IPS-15b (cell line): ENCODE measurements at regions not wholly inside any gene's neighbourhood (a gene's known extent, or its start where the extent isn't known, plus 50 kb on each side); places are given as distances from the start of the nearest gene placed in this dataset.
A peak's percentile ranks its signal among the peaks of the same experiment; 100 is the strongest.
"Not testable (repeated sequence)": the region's sequence is repeated elsewhere in the genome, so short reads cannot be mapped to it uniquely, and the experiment has no call there.

ENCODE experiments used
- H3K27me3 ChIP-seq: one replicate; pipeline ENCODE4 v1.6.1; 2013; ENCODE audit warnings: low read length; ENCODE audit not compliant: control insufficient read depth, insufficient read depth
- H3K36me3 ChIP-seq: one replicate; pipeline ENCODE4 v1.6.1; 2013; ENCODE audit warnings: low read length; ENCODE audit not compliant: control insufficient read depth, insufficient read depth
- H3K4me1 ChIP-seq: one replicate; pipeline ENCODE4 v1.6.1; 2013; ENCODE audit warnings: mild to moderate bottlenecking, low read length; ENCODE audit not compliant: control insufficient read depth, insufficient read depth
- H3K4me3 ChIP-seq: one replicate; pipeline ENCODE4 v1.5.1; 2013; ENCODE audit warnings: low read depth, low read length
- H3K9ac ChIP-seq: one replicate; pipeline ENCODE4 v1.6.1; 2013; ENCODE audit warnings: low read depth, mild to moderate bottlenecking, low read length
- H3K9me3 ChIP-seq: one replicate; pipeline ENCODE4 v1.6.1; 2013; ENCODE audit warnings: mild to moderate bottlenecking, low read length; ENCODE audit not compliant: control insufficient read depth, insufficient read depth

- peaks cover 71% of the 10 kb centered on the region for H3K27me3 ChIP-seq
- no peak overlapping the region for H3K9ac ChIP-seq
- H3K4me3 ChIP-seq = peak overlapping the region; percentile 37
- no peaks in the 10 kb centered on the region for H3K9me3 ChIP-seq
- H3K36me3 ChIP-seq = no peaks in the 10 kb centered on the region
- H3K4me1 ChIP-seq = no peaks in the 10 kb centered on the region
These were observed 54.4 kb downstream of the PRR18 start for GRCh38 chr6:166253778-166254204.

- H3K4me1 ChIP-seq = no peaks in the 10 kb centered on the region
- H3K27me3 ChIP-seq = peaks cover 66% of the 10 kb centered on the region
- H3K9ac ChIP-seq = no peak overlapping the region
- no peaks in the 10 kb centered on the region for H3K36me3 ChIP-seq
- H3K4me3 ChIP-seq = peak overlapping the region; percentile 37
- no peaks in the 10 kb centered on the region for H3K9me3 ChIP-seq
These were observed 54.9 kb downstream of the PRR18 start for GRCh38 chr6:166253281-166253681.

DNA sequence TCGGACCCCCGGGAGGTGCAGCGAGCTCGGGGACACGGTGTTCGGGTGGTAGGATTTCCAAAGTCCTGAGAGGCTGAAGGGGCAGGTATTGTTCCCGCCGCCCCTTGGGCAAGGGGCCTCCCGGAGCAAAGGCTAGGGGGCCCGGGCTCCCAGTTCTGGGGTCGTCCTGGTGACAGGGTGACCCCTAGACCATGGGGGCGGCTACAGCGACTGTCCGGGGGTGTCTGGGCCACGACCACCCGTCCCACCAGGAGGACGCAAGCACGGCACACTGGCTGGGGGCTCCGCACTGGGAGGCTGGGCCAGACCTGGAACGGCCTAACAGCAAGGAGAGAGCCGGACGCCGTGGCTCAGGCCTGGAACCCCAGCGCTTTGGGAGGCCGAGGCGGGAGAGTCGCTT is 55.6 kb downstream of the PRR18 start:
- Histone ChIP-seq H3K4me1 (no peaks in the 10 kb centered on the region), H3K36me3 (no peaks in the 10 kb centered on the region), H3K9me3 (no peaks in the 10 kb centered on the region), H3K27me3 (peaks cover 59% of the 10 kb centered on the region), H3K4me3 (no peak overlapping the region), H3K9ac (no peak overlapping the region)

GRCh38 chr6:166251655-166252054 is 56.5 kb downstream of the PRR18 start:
- Histone ChIP-seq H3K9me3 (no peaks in the 10 kb centered on the region), H3K36me3 (no peaks in the 10 kb centered on the region), H3K9ac (no peak overlapping the region), H3K27me3 (peaks cover 49% of the 10 kb centered on the region), H3K4me1 (no peaks in the 10 kb centered on the region), H3K4me3 (no peak overlapping the region)

GRCh38 chr6:166251211-166251610 is 57.0 kb downstream of the PRR18 start:
- Histone ChIP-seq H3K4me3 (no peak overlapping the region), H3K9me3 (no peaks in the 10 kb centered on the region), H3K36me3 (no peaks in the 10 kb centered on the region), H3K4me1 (no peaks in the 10 kb centered on the region), H3K9ac (no peak overlapping the region), H3K27me3 (peaks cover 45% of the 10 kb centered on the region)

DNA sequence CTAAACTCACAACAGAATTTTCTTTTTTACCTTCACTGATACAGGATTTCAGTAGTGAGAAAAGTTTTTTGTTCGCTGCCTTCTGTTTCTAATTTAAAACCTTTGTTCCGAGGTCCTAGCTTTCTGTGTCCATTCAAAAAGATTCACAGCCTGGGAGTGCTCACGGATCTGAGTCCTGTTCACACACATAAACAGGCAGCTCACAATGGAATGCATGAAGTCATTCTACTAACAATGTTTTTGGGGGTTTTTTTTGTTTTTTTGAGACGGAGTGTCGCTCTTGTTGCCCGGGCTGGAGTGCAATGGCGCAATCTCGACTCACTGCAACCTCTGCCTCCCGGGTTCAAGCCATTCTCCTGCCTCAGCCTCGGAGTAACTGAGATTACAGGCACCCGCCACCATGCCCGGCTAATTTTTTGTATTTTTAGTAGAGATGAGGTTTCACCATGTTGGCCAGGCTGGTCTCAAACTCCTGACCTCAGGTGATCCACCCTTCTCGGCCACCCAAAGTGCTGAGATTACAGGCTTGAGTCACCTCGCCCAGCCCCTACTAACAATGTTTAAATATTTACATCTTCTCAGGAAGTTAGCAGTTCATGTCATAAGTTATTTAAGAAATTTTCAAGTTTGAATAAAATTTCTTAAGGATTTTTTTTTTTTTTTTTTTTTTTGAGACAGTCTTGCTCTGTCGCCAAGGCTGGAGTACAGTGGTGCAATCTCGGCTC is 59.0 kb downstream of the PRR18 start:
- H3K4me3 ChIP-seq, H3K9ac ChIP-seq, H3K9me3 ChIP-seq, H3K36me3 ChIP-seq, H3K4me1 ChIP-seq: not testable (repeated sequence)
- peaks cover 30% of the 10 kb centered on the region for H3K27me3 ChIP-seq

DNA sequence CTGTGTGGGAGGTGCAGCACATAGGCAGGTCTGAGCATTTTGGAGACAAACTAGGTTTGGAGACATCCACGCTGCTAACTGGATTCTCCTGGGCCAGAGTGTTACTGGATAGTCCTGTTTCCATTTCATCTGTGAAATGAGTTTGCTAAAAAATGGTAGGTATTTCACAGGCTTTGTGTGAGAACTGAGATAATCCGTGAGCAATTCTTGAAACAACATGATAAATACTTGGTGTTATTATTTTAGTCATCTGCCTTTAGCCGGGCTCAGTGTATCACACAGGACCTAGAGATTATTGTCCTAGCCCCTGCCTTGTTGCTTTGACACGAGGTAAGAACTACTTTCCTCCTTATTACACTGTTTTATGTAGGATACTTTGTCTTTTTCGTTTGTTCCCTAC is 63.0 kb downstream of the PRR18 start:
- H3K27me3 ChIP-seq = peaks cover 15% of the 10 kb centered on the region
- H3K36me3 ChIP-seq = no peaks in the 10 kb centered on the region
- H3K9ac ChIP-seq = no peak overlapping the region
- no peaks in the 10 kb centered on the region for H3K9me3 ChIP-seq
- H3K4me3 ChIP-seq = no peak overlapping the region
- no peaks in the 10 kb centered on the region for H3K4me1 ChIP-seq

DNA sequence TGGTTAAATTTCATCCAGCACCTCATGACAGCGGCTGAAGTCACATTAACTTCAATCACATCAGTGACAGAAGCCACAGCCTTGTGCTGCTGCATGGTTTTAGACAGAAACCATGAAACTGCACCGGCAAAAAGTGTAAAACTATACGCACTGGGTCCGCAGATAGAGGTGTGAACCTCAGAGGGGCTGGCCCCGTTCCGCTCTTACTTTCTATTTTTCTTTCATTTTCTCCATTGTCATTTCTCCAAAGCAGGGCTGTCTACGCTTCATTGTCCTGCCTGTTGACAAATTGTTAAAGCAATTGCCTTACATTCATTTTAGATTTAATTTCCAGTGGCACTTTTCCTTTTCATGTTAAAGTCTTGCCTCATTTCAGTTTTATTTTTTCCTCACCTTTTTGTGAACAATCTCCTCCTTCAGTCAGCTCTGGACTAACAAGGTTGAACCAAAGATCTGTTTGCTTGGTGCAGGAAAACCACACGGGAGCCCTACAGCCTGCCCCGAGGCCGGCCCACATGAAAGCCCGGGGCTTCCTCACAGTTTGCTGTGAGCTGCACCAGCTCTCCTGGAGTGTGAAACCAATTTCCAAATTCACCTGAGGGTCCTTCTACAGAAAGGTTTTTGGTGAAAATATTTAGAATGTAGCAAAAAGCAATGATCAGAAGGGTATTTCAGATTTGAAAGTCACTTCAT is 63.7 kb downstream of the PRR18 start:
- Histone ChIP-seq H3K9ac (no peak overlapping the region), H3K36me3 (no peaks in the 10 kb centered on the region), H3K9me3 (no peaks in the 10 kb centered on the region), H3K27me3 (peaks cover 15% of the 10 kb centered on the region), H3K4me3 (no peak overlapping the region), H3K4me1 (no peaks in the 10 kb centered on the region)

- H3K36me3 ChIP-seq = no peaks in the 10 kb centered on the region
- no peaks in the 10 kb centered on the region for H3K4me1 ChIP-seq
- H3K27me3 ChIP-seq = peaks cover 15% of the 10 kb centered on the region
- no peaks in the 10 kb centered on the region for H3K9me3 ChIP-seq
- H3K4me3 ChIP-seq = no peak overlapping the region
- H3K9ac ChIP-seq = no peak overlapping the region
These were observed 65.3 kb downstream of the PRR18 start for GRCh38 chr6:166242888-166243287.

GRCh38 chr6:166241974-166242373 is 66.2 kb downstream of the PRR18 start:
- no peaks in the 10 kb centered on the region for H3K4me1 ChIP-seq
- H3K9me3 ChIP-seq = no peaks in the 10 kb centered on the region
- H3K9ac ChIP-seq = no peak overlapping the region
- H3K4me3 ChIP-seq = no peak overlapping the region
- H3K27me3 ChIP-seq = peaks cover 21% of the 10 kb centered on the region
- H3K36me3 ChIP-seq = no peaks in the 10 kb centered on the region

GRCh38 chr6:166240889-166241288 is 67.3 kb downstream of the PRR18 start:
- peaks cover 21% of the 10 kb centered on the region for H3K27me3 ChIP-seq
- H3K9me3 ChIP-seq = no peaks in the 10 kb centered on the region
- no peak overlapping the region for H3K9ac ChIP-seq
- H3K4me1 ChIP-seq = no peaks in the 10 kb centered on the region
- no peaks in the 10 kb centered on the region for H3K36me3 ChIP-seq
- H3K4me3 ChIP-seq = no peak overlapping the region

GRCh38 chr6:166237617-166238016 is 70.0 kb upstream of the TBXT start:
- H3K36me3 ChIP-seq = no peaks in the 10 kb centered on the region
- no peaks in the 10 kb centered on the region for H3K4me1 ChIP-seq
- H3K27me3 ChIP-seq = peaks cover 7% of the 10 kb centered on the region
- H3K4me3 ChIP-seq = no peak overlapping the region
- H3K9ac ChIP-seq = no peak overlapping the region
- H3K9me3 ChIP-seq = no peaks in the 10 kb centered on the region
